GM12872 (cell line): ENCODE measurements at regions not wholly inside any gene's neighbourhood (a gene's known extent, or its start where the extent isn't known, plus 50 kb on each side); places are given as distances from the start of the nearest gene placed in this dataset.

Experiments
- TF ChIP-seq, protein P1 (sequence below): IDR thresholded peaks from 3 replicates; pipeline ENCODE4 v1.5.1; 2011; ENCODE audit warnings: low read depth, mild to moderate bottlenecking, low read length, moderate library complexity; ENCODE audit not compliant: insufficient read depth

DNA sequence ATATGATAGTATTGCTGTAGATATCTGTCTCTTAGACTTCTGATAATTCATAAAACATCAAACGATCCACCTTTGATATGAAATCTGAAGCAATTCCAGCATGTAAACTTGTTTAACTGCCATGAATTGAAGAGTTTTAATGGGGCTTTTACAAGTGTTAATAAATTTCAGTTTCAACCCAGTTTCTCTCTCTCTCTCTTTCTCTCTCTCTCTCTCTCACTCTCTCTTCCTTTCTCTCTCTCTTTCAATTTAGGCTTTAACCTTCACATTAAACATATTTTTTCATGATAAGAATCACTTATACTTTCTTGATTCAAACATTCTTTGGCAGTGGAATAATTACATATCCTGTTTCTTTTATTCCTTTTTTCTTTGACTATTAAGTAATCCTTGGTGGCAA, 296.1 kb downstream of the EPHA4 start:
- TF ChIP-seq, protein P1, sequence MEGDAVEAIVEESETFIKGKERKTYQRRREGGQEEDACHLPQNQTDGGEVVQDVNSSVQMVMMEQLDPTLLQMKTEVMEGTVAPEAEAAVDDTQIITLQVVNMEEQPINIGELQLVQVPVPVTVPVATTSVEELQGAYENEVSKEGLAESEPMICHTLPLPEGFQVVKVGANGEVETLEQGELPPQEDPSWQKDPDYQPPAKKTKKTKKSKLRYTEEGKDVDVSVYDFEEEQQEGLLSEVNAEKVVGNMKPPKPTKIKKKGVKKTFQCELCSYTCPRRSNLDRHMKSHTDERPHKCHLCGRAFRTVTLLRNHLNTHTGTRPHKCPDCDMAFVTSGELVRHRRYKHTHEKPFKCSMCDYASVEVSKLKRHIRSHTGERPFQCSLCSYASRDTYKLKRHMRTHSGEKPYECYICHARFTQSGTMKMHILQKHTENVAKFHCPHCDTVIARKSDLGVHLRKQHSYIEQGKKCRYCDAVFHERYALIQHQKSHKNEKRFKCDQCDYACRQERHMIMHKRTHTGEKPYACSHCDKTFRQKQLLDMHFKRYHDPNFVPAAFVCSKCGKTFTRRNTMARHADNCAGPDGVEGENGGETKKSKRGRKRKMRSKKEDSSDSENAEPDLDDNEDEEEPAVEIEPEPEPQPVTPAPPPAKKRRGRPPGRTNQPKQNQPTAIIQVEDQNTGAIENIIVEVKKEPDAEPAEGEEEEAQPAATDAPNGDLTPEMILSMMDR, result no peak

DNA sequence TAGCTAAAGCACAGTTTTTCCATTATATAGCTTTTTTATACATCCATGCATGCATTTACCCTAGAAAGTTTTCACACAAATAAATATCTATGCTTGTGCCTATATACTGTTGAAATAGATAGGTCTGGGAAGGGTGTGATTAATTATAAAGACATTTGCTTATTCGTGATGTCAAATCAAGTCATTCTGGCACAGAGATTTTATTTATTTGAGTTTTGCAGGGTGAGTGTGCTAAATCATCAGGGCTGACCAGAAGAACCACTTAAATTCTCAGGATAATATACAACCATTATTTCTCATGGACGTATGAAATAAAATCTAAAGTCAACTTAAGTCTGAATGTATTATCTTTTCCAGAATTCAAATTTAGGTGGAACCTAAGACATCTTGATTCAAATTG, 295.5 kb downstream of the EPHA4 start:
- TF ChIP-seq, protein P1, result no peak

DNA sequence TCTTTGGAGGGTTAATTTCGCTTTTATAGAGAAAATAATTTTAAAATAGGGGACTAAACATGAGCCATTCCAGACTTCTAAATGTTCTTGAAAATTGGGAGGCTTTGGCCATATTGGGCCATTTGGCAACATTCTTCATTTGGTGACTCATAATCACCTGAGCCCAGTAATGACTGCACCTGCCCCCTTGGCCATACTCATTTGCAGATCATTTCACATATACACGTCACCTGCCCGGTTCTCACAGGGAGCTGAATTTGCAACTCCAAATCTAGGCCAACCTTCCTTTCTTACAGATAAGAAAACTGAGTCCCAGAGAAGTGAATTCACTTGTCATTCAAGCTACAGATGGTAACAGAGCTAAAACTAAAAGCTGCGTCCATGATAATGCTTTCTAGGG, 289.7 kb downstream of the EPHA4 start:
- TF ChIP-seq, protein P1, result no peak

DNA sequence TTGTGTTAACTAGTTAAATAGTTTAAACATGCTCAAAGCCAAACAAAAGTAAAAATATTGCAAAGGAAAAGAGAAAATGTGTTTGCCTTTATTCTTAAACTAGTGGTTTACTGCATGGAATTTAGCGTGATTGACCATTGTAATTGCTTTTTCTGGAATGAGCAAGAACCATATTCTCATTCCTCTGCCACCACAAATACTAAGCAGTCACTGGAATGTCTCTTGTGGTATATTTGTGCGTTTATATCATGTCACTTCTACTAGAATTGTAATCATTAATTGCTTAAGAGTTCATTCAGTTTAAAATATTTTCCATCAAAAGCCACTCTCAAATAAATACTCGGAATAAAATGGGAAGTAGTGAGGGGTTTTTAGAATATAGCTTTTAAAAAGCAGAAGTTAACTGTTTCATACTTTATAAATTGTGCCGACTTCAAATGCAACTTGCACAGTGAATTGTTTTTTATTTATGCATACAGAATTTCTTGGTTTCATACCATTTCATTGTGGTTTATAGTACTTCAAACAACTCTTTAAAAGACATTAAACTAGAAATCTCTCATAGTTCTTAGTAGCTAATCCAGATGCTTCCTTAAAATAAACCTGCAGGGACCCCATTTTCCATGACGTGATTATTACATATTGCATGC, 288.1 kb downstream of the EPHA4 start:
- TF ChIP-seq, protein P1, result no peak

DNA sequence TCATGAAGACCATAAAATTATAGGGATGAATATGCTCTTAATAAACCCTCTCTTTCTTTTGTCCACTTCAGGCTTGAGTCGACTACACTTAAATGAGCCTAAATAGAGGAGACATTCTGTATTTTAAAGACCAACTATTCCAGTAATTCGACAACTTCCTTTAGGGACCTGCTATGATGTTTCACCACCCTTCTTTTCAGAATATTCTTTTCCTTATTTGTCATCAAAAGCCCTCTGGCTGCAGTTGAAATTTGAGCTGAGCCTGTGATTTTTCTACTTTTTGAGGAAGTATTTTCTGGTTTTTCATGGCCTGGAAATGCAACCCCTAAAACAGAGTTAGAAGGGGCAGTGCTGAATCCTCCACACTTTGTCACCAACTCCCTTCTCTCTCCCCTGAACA, 287.0 kb downstream of the EPHA4 start:
- TF ChIP-seq, protein P1, result no peak

DNA sequence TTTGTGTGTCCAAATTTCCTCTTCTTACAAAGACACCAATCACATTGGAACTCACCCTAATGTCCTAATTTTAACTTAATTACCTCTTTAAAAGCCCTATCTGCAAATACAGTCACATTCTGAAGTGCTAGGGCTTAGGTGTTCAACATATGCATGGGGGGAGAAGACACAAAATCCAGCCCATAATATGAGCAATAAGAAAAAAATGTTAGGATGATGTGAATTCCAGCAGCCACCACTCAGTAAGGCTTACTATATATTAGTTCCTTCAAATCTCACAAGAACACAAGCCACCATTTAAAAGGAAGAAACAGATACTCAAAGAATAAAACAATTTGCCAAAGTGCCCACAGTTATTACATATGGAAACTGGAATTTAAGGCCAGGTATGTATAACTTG, 285.7 kb downstream of the EPHA4 start:
- TF ChIP-seq, protein P1, result no peak

DNA sequence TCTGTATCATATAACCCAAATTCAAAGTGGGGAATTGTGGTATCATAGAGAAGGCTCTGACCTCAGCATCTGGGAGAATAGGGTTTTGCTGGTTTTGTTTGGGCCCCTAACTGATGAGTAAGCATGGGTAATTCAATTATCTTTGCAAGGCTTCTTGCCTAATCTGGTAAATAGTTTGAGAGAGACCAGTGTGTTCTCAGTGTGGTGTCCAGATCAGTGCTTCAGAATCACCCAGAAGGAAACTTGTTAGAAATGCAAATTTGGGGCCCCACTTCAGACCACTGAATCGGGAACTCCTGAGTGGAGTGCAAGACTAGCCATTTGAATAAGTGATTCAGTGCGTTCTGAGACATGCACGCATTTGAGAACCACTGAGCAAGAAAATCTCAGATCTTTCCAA, 282.7 kb downstream of the EPHA4 start:
- TF ChIP-seq, protein P1, result no peak
